ENCODE measurements at regions not wholly inside any gene's neighbourhood (a gene's known extent, or its start where the extent isn't known, plus 50 kb on each side); places are given as distances from the start of the nearest gene placed in this dataset.

GRCh38 chr3:194941360-194941955 is 255.8 kb downstream of the FAM43A start:
- no peak overlapping the region for H3K27ac ChIP-seq (ENCODE audit: low read depth in 2 of 2, low read length in 1 of 2)
- H3K4me1 ChIP-seq (ENCODE audit: control insufficient read depth in 1 of 2, insufficient read depth in 2 of 2, low read depth in 1 of 2, low read length in 1 of 2) = peaks cover 0 to 15% of the 10 kb centered on the region in 2 experiments; a peak in 1 of 4 replicates
- no peaks in the 10 kb centered on the region for H3K9me3 ChIP-seq
- H3K79me2 ChIP-seq (ENCODE audit: insufficient read depth) = no peaks in the 10 kb centered on the region
- H3K27me3 ChIP-seq (ENCODE audit: insufficient read depth) = no peaks in the 10 kb centered on the region
- no peaks in the 10 kb centered on the region for H3F3A ChIP-seq (replicated peaks; ENCODE audit: insufficient read depth)
- H3K4me2 ChIP-seq = no peak overlapping the region
- H3K9me2 ChIP-seq = no peaks in the 10 kb centered on the region
- no peaks in the 10 kb centered on the region for H4K20me1 ChIP-seq (ENCODE audit: insufficient read depth)
- TF ChIP-seq GABPA (IDR thresholded peaks at IDR 0.05; ENCODE audit: low read depth) (no peak), RAD21 (IDR thresholded peaks at IDR 0.05; ENCODE audit: low read length) (no peak), SIN3A (IDR thresholded peaks at IDR 0.05; ENCODE audit: borderline replicate concordance, low read depth, low read length) (no peak), EP300 (IDR thresholded peaks at IDR 0.05; ENCODE audit: borderline replicate concordance in 1 of 2, low read depth in 1 of 2, low read length in 1 of 2) (no peak), POLR2AphosphoS5 (IDR thresholded peaks at IDR 0.05; ENCODE audit: low read depth, low read length) (no peak), FOXM1 (IDR thresholded peaks at IDR 0.05; ENCODE audit: low read depth) (no peak), JUND (IDR thresholded peaks at IDR 0.05) (no peak), TAF1 (IDR thresholded peaks at IDR 0.05; ENCODE audit: borderline replicate concordance, low read depth, low read length) (no peak), REST (IDR thresholded peaks at IDR 0.05; ENCODE audit: low read depth, low read length) (no peak), USF2 (IDR thresholded peaks at IDR 0.05; ENCODE audit: borderline replicate concordance, low read depth, low read length) (no peak), USF1 (IDR thresholded peaks at IDR 0.05; ENCODE audit: borderline replicate concordance, low read depth) (no peak), RFX5 (IDR thresholded peaks at IDR 0.05; ENCODE audit: low read length) (no peak), IRF3 (IDR thresholded peaks at IDR 0.05; ENCODE audit: low read depth, low read length) (no peak), CTCF (IDR thresholded peaks at IDR 0.05) (no peak)
- POLR2A ChIA-PET = no interaction called here
- no peak overlapping the region for H3K4me3 ChIP-seq (ENCODE audit: low read depth in 2 of 2, low read length in 1 of 2)
- DNase-seq = no peak
- CTCF ChIA-PET = interaction anchor here (0.6 to 1.5 kb wide), 3 partner anchors 173 to 580 kb away, joined by 3 read pairs; no protein-coding TSS in a partner anchor
- no peaks in the 10 kb centered on the region for H3K36me3 ChIP-seq (replicated peaks in 1 of 2; ENCODE audit: control insufficient read depth in 1 of 2, insufficient read depth in 2 of 2, low read length in 1 of 2)
- H3K9ac ChIP-seq = no peak overlapping the region
- WGBS (ENCODE audit: low lambda C conversion rate) = 88% methylated on average over 8 of the region's 9 CpGs
- no peak overlapping the region for H2AFZ ChIP-seq (ENCODE audit: low read depth)
